OCI-LY7 (cell line): ENCODE measurements at regions not wholly inside any gene's neighbourhood (a gene's known extent, or its start where the extent isn't known, plus 50 kb on each side); places are given as distances from the start of the nearest gene placed in this dataset.

Experiments used
- BruUV-seq: library from RNA; stranded (reverse); fragments of 400-500 nt; replicated peaks from 2 replicates; lab custom pipeline; 2021; lab: Mats Ljungman, UMichigan
- CTCF ChIA-PET: fragments of 300-600 bp; sonication (Branson Sonifier 250); formaldehyde crosslinking; loops from one replicate; lab custom pipeline; 2022; ENCODE audit warnings: antibody characterized with exemption; ENCODE audit not compliant: unreplicated experiment; lab: Charles Lee
- POLR2A ChIA-PET: fragments of 300-600 bp; sonication (Branson Sonifier 250); formaldehyde crosslinking; loops from one replicate; lab custom pipeline; 2022; ENCODE audit warnings: antibody characterized with exemption; lab: Charles Lee
- DNase-seq: peaks from one replicate; pipeline ENCODE4 v3.0.0-alpha.2; 2015; ENCODE audit warnings: low spot score
- H2AFZ ChIP-seq: fragments of 200-600 bp; sonication (generic), shearing (Covaris generic); 2 replicates; pipeline ENCODE4 v1.6.1; 2014; ENCODE audit warnings: mild to moderate bottlenecking, antibody characterized with exemption, low read length, moderate library complexity
- H3K27ac ChIP-seq: fragments of 200-600 bp; sonication (generic); 2 replicates; pipeline ENCODE4 v1.5.1; 2014; ENCODE audit warnings: mixed run types, low read depth, mild to moderate bottlenecking, moderate library complexity, low read length, inconsistent platforms; ENCODE audit not compliant: poor library complexity, severe bottlenecking
- H3K36me3 ChIP-seq: fragments of 200-600 bp; sonication (generic); 2 replicates; pipeline ENCODE4 v1.6.1; 2014; ENCODE audit warnings: mild to moderate bottlenecking, antibody characterized with exemption, low read length, moderate library complexity, mixed read lengths; ENCODE audit not compliant: insufficient read depth
- H3K4me1 ChIP-seq: fragments of 200-600 bp; sonication (generic); 2 replicates; pipeline ENCODE4 v1.5.1; 2014; ENCODE audit warnings: mild to moderate bottlenecking, low read length; ENCODE audit not compliant: insufficient read depth, poor library complexity, severe bottlenecking
- H3K4me2 ChIP-seq: fragments of 200-600 bp; sonication (generic); 2 replicates; pipeline ENCODE4 v1.6.1; 2014; ENCODE audit warnings: mild to moderate bottlenecking, low read length
- H3K4me3 ChIP-seq: fragments of 200-600 bp; sonication (generic); 2 replicates; pipeline ENCODE4 v1.5.1; 2014; ENCODE audit warnings: mild to moderate bottlenecking, low read depth, low read length; ENCODE audit not compliant: poor library complexity, severe bottlenecking
- H3K79me2 ChIP-seq: fragments of 200-600 bp; sonication (generic); 2 replicates; pipeline ENCODE4 v1.6.1; 2016; ENCODE audit warnings: low read depth, mild to moderate bottlenecking, low read length, moderate library complexity, mixed read lengths; ENCODE audit not compliant: insufficient read depth
- H3K9me2 ChIP-seq: fragments of 200-600 bp; sonication (generic); 2 replicates; pipeline ENCODE4 v1.6.1; 2016; ENCODE audit warnings: mild to moderate bottlenecking, low read length, mixed read lengths; ENCODE audit not compliant: insufficient read depth
- H3K9me3 ChIP-seq: fragments of 200-600 bp; sonication (generic); 2 replicates; pipeline ENCODE4 v1.6.1; 2014; ENCODE audit warnings: mild to moderate bottlenecking, mixed run types, low read length, mixed read lengths
- H4K20me1 ChIP-seq: fragments of 200-600 bp; sonication (generic); 2 replicates; pipeline ENCODE4 v1.6.1; 2014; ENCODE audit warnings: mild to moderate bottlenecking, antibody characterized with exemption, low read length, moderate library complexity, mixed read lengths; ENCODE audit not compliant: insufficient read depth
- EZH2phosphoT487 ChIP-seq: fragments of 200-600 bp; sonication (generic); IDR thresholded peaks from 2 replicates; pipeline ENCODE4 v1.6.1; 2018; ENCODE audit warnings: low read depth, borderline replicate concordance, mild to moderate bottlenecking, mixed run types, antibody characterized with exemption, low read length, moderate library complexity, mixed read lengths
- intact Hi-C: fragments of 100-400 bp; cut with micrococcal nuclease; formaldehyde crosslinking; loops from one replicate; pipeline ENCODE4 v1.10.0; 2022; ENCODE audit not compliant: unreplicated experiment
- TF ChIP-seq, protein P1 (sequence below): fragments of 200-600 bp; sonication (generic); conservative IDR thresholded peaks from 2 replicates; pipeline ENCODE4 v1.5.1; 2014; ENCODE audit warnings: mild to moderate bottlenecking, antibody characterized with exemption, low read length, moderate library complexity, mixed read lengths

DNA sequence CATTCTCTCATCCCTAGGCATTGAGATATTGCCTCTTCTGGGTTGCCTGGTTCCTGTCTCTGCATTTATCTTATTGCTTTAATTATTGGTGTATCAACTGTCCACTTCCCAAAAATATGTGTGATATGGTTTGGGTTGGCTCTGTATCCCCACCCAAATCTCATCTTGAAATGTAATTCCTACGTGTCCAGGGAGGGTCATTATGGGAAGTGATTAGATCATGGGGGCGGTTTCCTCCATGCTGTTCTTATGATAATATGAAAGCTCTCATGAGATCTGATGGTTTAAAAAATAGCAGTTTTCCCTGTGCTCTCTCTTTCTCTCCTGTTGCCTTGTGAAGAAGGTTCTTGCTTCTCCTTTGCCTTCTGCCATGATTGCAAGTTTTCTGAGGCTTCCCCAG, 308.3 kb upstream of the HS3ST1 start:
- no peaks in the 10 kb centered on the region for H3K4me1 ChIP-seq
- H3K27ac ChIP-seq = no peak overlapping the region
- H3K4me2 ChIP-seq = no peak overlapping the region
- no peaks in the 10 kb centered on the region for H3K36me3 ChIP-seq
- ChIA-PET CTCF (no interaction called here), POLR2A (no interaction called here)
- BruUV-seq = no TSS peak
- TF ChIP-seq, protein P1, sequence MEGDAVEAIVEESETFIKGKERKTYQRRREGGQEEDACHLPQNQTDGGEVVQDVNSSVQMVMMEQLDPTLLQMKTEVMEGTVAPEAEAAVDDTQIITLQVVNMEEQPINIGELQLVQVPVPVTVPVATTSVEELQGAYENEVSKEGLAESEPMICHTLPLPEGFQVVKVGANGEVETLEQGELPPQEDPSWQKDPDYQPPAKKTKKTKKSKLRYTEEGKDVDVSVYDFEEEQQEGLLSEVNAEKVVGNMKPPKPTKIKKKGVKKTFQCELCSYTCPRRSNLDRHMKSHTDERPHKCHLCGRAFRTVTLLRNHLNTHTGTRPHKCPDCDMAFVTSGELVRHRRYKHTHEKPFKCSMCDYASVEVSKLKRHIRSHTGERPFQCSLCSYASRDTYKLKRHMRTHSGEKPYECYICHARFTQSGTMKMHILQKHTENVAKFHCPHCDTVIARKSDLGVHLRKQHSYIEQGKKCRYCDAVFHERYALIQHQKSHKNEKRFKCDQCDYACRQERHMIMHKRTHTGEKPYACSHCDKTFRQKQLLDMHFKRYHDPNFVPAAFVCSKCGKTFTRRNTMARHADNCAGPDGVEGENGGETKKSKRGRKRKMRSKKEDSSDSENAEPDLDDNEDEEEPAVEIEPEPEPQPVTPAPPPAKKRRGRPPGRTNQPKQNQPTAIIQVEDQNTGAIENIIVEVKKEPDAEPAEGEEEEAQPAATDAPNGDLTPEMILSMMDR = no peak
- no peak for TF ChIP-seq EZH2phosphoT487
- no peaks in the 10 kb centered on the region for H3K9me3 ChIP-seq
- intact Hi-C loops = no loop called here
- H3K79me2 ChIP-seq = no peaks in the 10 kb centered on the region
- no peak overlapping the region for H3K4me3 ChIP-seq
- H3K9me2 ChIP-seq = no peaks in the 10 kb centered on the region
- H4K20me1 ChIP-seq = no peaks in the 10 kb centered on the region
- no peak for DNase-seq
- no peak overlapping the region for H2AFZ ChIP-seq

DNA sequence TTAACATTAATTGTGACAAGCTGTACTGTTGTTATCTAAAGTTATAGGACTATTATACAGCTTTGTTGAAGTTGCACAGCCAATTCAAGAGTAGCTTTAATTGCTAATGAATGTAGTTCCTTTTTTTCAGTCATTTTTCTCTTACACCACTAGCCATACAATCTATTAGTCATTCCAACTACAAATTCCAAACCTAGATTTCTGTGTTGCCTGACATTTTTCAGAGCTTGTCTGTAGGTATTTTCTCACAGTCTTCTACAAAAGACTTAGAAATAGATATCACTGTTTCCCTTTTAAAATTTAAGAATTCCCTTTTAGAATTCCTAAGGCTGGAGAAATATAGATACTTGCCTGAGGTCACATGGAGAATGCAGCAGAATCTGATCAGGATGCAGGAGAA, 307.0 kb upstream of the HS3ST1 start:
- Histone ChIP-seq H3K4me1 (no peaks in the 10 kb centered on the region), H3K4me3 (no peak overlapping the region), H4K20me1 (no peaks in the 10 kb centered on the region), H3K9me3 (no peaks in the 10 kb centered on the region), H3K36me3 (no peaks in the 10 kb centered on the region), H2AFZ (no peak overlapping the region), H3K4me2 (no peak overlapping the region), H3K27ac (no peak overlapping the region), H3K79me2 (no peaks in the 10 kb centered on the region), H3K9me2 (no peaks in the 10 kb centered on the region)
- ChIA-PET POLR2A (no interaction called here), CTCF (no interaction called here)
- intact Hi-C loops = no loop called here
- TF ChIP-seq EZH2phosphoT487 = no peak
- TF ChIP-seq, protein P1 = no peak
- DNase-seq = no peak
- BruUV-seq = no TSS peak

DNA sequence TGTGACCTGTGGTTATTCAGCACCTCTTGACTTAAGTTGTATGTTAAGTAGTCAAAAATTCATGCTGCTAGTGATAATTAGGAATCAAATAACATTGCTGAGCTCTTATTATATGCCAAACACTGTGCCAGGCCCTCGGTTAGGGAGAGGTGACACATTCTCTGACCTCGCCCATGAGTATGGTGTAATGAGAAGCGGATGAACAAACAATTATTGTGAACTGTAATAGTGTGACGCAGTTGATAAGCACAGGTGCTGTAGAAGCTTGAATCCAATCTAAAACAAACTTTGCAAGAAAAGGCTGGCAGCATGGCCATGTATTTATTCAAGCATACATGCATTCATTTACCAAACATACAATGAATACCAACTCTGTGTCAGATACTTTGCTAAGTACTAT, 303.5 kb upstream of the HS3ST1 start:
- no peaks in the 10 kb centered on the region for H3K9me3 ChIP-seq
- no peaks in the 10 kb centered on the region for H4K20me1 ChIP-seq
- H3K9me2 ChIP-seq = no peaks in the 10 kb centered on the region
- no peak overlapping the region for H3K4me2 ChIP-seq
- BruUV-seq = no TSS peak
- DNase-seq = no peak
- POLR2A ChIA-PET = interaction anchor here (0.6 to 1.2 kb wide), 3 partner anchors 12 to 674 kb away, joined by 3 read pairs; no protein-coding TSS in a partner anchor
- CTCF ChIA-PET = no interaction called here
- intact Hi-C loops = no loop called here
- H3K79me2 ChIP-seq = no peaks in the 10 kb centered on the region
- no peak overlapping the region for H3K27ac ChIP-seq
- TF ChIP-seq, protein P1 = no peak
- TF ChIP-seq EZH2phosphoT487 = no peak
- no peak overlapping the region for H2AFZ ChIP-seq
- no peaks in the 10 kb centered on the region for H3K36me3 ChIP-seq
- H3K4me3 ChIP-seq = no peak overlapping the region
- no peaks in the 10 kb centered on the region for H3K4me1 ChIP-seq
